Hematopoietic multipotent progenitor cell treated with erythropoietin and hydrocortisone succinate and interleukin-3 and kit ligand, for 17 days (in vitro differentiated cells): ENCODE measurements at regions not wholly inside any gene's neighbourhood (a gene's known extent, or its start where the extent isn't known, plus 50 kb on each side); places are given as distances from the start of the nearest gene placed in this dataset.

Experiments used
- DNase-seq: peaks from one replicate; pipeline ENCODE4 v3.0.0-alpha.2; 2015; ENCODE audit warnings: low spot score

- DNase-seq = no peak
Measured at GRCh38 chr9:95620722-95621121, 104.0 kb upstream of the PTCH1 start.

- no peak for DNase-seq
Measured at GRCh38 chr9:95620314-95620713, 103.5 kb upstream of the PTCH1 start.

GRCh38 chr9:95615246-95615645 lies 98.5 kb upstream of the PTCH1 start:
- DNase-seq = no peak

GRCh38 chr9:95613670-95614069 lies 96.9 kb upstream of the PTCH1 start:
- DNase-seq = no peak

- peak; percentile 7 for DNase-seq
Measured at GRCh38 chr9:95611354-95611753, 94.6 kb upstream of the PTCH1 start.

GRCh38 chr9:95610006-95610785 lies 93.4 kb upstream of the PTCH1 start:
- no peak for DNase-seq

- no peak for DNase-seq
Measured at GRCh38 chr9:95609426-95609825, 92.7 kb upstream of the PTCH1 start.

GRCh38 chr9:95608341-95608740 lies 91.6 kb upstream of the PTCH1 start:
- no peak for DNase-seq

GRCh38 chr9:95607507-95607906 lies 90.7 kb upstream of the PTCH1 start:
- DNase-seq = no peak

- no peak for DNase-seq
Measured at GRCh38 chr9:95606489-95607350, 89.9 kb upstream of the PTCH1 start.

GRCh38 chr9:95605816-95606488 lies 89.2 kb upstream of the PTCH1 start:
- no peak for DNase-seq

- DNase-seq = no peak
Measured at GRCh38 chr9:95605101-95605500, 88.3 kb upstream of the PTCH1 start.

- no peak for DNase-seq
Measured at GRCh38 chr9:95598236-95598635, 81.5 kb upstream of the PTCH1 start.

GRCh38 chr9:95595721-95596295 lies 79.0 kb upstream of the PTCH1 start:
- DNase-seq = no peak

GRCh38 chr9:95592931-95593330 lies 76.2 kb upstream of the PTCH1 start:
- DNase-seq = no peak

- DNase-seq = no peak
Measured at GRCh38 chr9:95588724-95589588, 72.2 kb upstream of the PTCH1 start.

GRCh38 chr9:95587021-95587964 lies 70.5 kb upstream of the PTCH1 start:
- DNase-seq = no peak

- DNase-seq = no peak
Measured at GRCh38 chr9:95586326-95586725, 69.6 kb upstream of the PTCH1 start.

GRCh38 chr9:95585824-95586223 lies 69.1 kb upstream of the PTCH1 start:
- no peak for DNase-seq

GRCh38 chr9:95584176-95584575 lies 67.4 kb upstream of the PTCH1 start:
- no peak for DNase-seq
